OCI-LY1 (cell line): ENCODE measurements at regions not wholly inside any gene's neighbourhood (a gene's known extent, or its start where the extent isn't known, plus 50 kb on each side); places are given as distances from the start of the nearest gene placed in this dataset.

Experiments
- H2AFZ ChIP-seq: fragments of 200-600 bp; sonication (generic), shearing (Covaris generic); 2 replicates; pipeline ENCODE4 v1.6.0; 2014; ENCODE audit warnings: antibody characterized with exemption, mild to moderate bottlenecking, low read length
- H3F3A ChIP-seq: fragments of 200-600 bp; sonication (generic), shearing (Covaris generic); 2 replicates; pipeline ENCODE4 v1.6.0; 2014; ENCODE audit warnings: mild to moderate bottlenecking, antibody characterized with exemption, low read length, moderate library complexity; ENCODE audit not compliant: insufficient read depth
- H3K27ac ChIP-seq: fragments of 200-600 bp; sonication (generic); 2 replicates; pipeline ENCODE4 v1.5.1; 2014; ENCODE audit warnings: low read length, mixed run types, mild to moderate bottlenecking, low read depth; ENCODE audit not compliant: poor library complexity, severe bottlenecking
- H3K27me3 ChIP-seq: fragments of 200-600 bp; sonication (generic); 2 replicates; pipeline ENCODE4 v1.6.0; 2014; ENCODE audit warnings: antibody characterized with exemption, mild to moderate bottlenecking, low read length, moderate library complexity; ENCODE audit not compliant: insufficient read depth
- H3K36me3 ChIP-seq: fragments of 200-600 bp; sonication (generic); 2 replicates; pipeline ENCODE4 v1.6.1; 2014; ENCODE audit warnings: mild to moderate bottlenecking, antibody characterized with exemption, low read length, moderate library complexity, mixed read lengths; ENCODE audit not compliant: insufficient read depth
- H3K4me1 ChIP-seq: fragments of 200-600 bp; sonication (generic); 2 replicates; pipeline ENCODE4 v1.5.1; 2014; ENCODE audit warnings: mild to moderate bottlenecking, low read length, moderate library complexity; ENCODE audit not compliant: insufficient read depth, severe bottlenecking
- H3K4me2 ChIP-seq: fragments of 200-600 bp; sonication (generic), shearing (Covaris generic); 2 replicates; pipeline ENCODE4 v1.6.1; 2014; ENCODE audit warnings: low read length
- H3K4me3 ChIP-seq: fragments of 200-600 bp; sonication (generic); 2 replicates; pipeline ENCODE4 v1.5.1; 2014; ENCODE audit warnings: low read length, low read depth, mild to moderate bottlenecking, mixed read lengths; ENCODE audit not compliant: poor library complexity, severe bottlenecking
- H3K79me2 ChIP-seq: fragments of 200-600 bp; shearing (Covaris generic); 2 replicates; pipeline ENCODE4 v1.6.1; 2016; ENCODE audit warnings: mixed run types, low read length, mixed read lengths; ENCODE audit not compliant: insufficient read depth
- H3K9ac ChIP-seq: fragments of 200-600 bp; sonication (generic), shearing (Covaris generic); 2 replicates; pipeline ENCODE4 v1.6.1; 2014; ENCODE audit warnings: mild to moderate bottlenecking, low read length, mixed read lengths
- H3K9me2 ChIP-seq: fragments of 200-600 bp; sonication (generic), shearing (Covaris generic); 2 replicates; pipeline ENCODE4 v1.6.1; 2014; ENCODE audit warnings: low read depth, mild to moderate bottlenecking, low read length, mixed read lengths
- H3K9me3 ChIP-seq: fragments of 200-600 bp; shearing (Covaris generic); 2 replicates; pipeline ENCODE4 v1.6.1; 2014; ENCODE audit warnings: low read length, mixed read lengths
- H4K20me1 ChIP-seq: fragments of 200-600 bp; sonication (generic), shearing (Covaris generic); 2 replicates; pipeline ENCODE4 v1.6.0; 2016; ENCODE audit warnings: mild to moderate bottlenecking, low read length; ENCODE audit not compliant: insufficient read depth
- EZH2 ChIP-seq: fragments of 200-600 bp; sonication (generic), shearing (Covaris generic); IDR thresholded peaks from 2 replicates; pipeline ENCODE4 v1.8.0; 2017; ENCODE audit warnings: borderline replicate concordance, mixed run types, mild to moderate bottlenecking, antibody characterized with exemption, low read length, moderate library complexity, mixed read lengths
- TF ChIP-seq, protein P1 (sequence below): fragments of 200-600 bp; sonication (generic), shearing (Covaris generic); IDR thresholded peaks from 2 replicates; pipeline ENCODE4 v1.5.1; 2017; ENCODE audit warnings: mild to moderate bottlenecking, antibody characterized with exemption, low read length, moderate library complexity, mixed read lengths

DNA sequence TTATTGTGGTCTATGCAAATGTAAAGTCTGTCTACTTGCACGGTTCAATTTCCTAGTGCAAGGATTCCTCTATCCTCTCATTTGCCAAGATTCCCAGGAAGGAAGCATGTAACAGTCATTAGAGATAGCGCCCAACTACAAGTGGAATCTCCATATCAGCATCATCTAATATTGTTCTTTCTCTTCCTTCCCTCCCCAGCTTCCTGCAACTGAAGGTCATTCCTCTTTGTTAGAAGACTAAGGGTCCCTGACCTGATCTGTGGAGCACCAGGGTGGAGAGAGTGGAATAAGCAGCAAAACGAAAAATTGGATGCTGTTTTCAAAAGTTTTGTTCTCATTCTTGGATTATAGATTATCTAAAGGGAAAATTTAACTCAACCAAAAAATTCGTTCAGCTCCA, 714.0 kb downstream of the DIAPH3 start:
- no peaks in the 10 kb centered on the region for H3K9me2 ChIP-seq
- H3K36me3 ChIP-seq: no peaks in the 10 kb centered on the region
- no peaks in the 10 kb centered on the region for H3F3A ChIP-seq
- H3K79me2 ChIP-seq: no peaks in the 10 kb centered on the region
- no peak overlapping the region for H3K27ac ChIP-seq
- no peaks in the 10 kb centered on the region for H3K4me1 ChIP-seq
- no peaks in the 10 kb centered on the region for H3K27me3 ChIP-seq
- H3K4me2 ChIP-seq: no peak overlapping the region
- H3K9me3 ChIP-seq: no peaks in the 10 kb centered on the region
- no peak overlapping the region for H2AFZ ChIP-seq
- no peak overlapping the region for H3K9ac ChIP-seq
- H3K4me3 ChIP-seq: no peak overlapping the region
- TF ChIP-seq EZH2: no peak
- TF ChIP-seq, protein P1, sequence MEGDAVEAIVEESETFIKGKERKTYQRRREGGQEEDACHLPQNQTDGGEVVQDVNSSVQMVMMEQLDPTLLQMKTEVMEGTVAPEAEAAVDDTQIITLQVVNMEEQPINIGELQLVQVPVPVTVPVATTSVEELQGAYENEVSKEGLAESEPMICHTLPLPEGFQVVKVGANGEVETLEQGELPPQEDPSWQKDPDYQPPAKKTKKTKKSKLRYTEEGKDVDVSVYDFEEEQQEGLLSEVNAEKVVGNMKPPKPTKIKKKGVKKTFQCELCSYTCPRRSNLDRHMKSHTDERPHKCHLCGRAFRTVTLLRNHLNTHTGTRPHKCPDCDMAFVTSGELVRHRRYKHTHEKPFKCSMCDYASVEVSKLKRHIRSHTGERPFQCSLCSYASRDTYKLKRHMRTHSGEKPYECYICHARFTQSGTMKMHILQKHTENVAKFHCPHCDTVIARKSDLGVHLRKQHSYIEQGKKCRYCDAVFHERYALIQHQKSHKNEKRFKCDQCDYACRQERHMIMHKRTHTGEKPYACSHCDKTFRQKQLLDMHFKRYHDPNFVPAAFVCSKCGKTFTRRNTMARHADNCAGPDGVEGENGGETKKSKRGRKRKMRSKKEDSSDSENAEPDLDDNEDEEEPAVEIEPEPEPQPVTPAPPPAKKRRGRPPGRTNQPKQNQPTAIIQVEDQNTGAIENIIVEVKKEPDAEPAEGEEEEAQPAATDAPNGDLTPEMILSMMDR: no peak
- H4K20me1 ChIP-seq: no peaks in the 10 kb centered on the region

DNA sequence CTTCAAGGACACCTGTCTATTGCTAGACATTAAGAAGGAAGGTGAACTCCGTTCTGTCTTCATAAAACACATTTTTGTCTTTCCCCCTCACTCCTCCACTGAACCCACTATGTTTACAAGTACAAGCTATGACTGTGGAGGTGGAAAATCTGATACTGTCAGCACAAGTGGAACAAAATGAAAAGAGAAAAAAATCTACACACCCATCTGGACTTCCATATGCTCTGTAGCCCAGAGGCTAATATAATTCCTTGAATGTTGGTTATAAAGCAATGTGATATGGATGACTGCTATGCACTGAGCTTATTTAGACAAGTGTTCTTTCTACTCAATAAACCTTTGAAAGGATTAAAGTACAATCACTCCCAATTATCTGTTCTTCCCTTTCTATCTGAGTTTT, 713.5 kb downstream of the DIAPH3 start:
- Histone ChIP-seq H3K4me3 (no peak overlapping the region), H3F3A (no peaks in the 10 kb centered on the region), H4K20me1 (no peaks in the 10 kb centered on the region), H3K27me3 (no peaks in the 10 kb centered on the region), H3K9me3 (no peaks in the 10 kb centered on the region), H3K36me3 (no peaks in the 10 kb centered on the region), H3K27ac (no peak overlapping the region), H3K9ac (no peak overlapping the region), H3K9me2 (no peaks in the 10 kb centered on the region), H2AFZ (no peak overlapping the region), H3K4me1 (no peaks in the 10 kb centered on the region), H3K79me2 (no peaks in the 10 kb centered on the region), H3K4me2 (no peak overlapping the region)
- TF ChIP-seq, protein P1: no peak
- no peak for TF ChIP-seq EZH2

DNA sequence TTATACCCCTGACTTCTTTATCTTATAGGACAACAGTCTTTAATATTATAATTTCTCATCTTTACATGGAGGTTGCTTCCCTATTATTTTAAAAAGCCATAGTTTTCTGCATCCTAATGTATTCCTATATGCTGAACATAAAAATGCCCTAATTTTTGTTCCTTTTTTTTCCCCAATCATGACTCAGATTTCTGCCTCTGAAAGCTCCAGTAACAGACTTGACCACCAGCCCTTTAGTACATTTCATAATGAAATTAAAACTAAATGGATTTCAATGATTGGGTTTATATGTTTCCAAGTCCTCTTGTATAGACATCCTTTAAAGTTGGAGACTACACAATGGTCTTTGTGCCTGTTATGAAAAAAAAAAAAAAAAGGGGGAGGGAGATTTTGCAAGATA, 712.5 kb downstream of the DIAPH3 start:
- Histone ChIP-seq H3K36me3 (no peaks in the 10 kb centered on the region), H3K9me2 (no peaks in the 10 kb centered on the region), H4K20me1 (no peaks in the 10 kb centered on the region), H3K27ac (no peak overlapping the region), H3K27me3 (no peaks in the 10 kb centered on the region), H3K4me3 (no peak overlapping the region), H3K9me3 (no peaks in the 10 kb centered on the region), H3K4me1 (no peaks in the 10 kb centered on the region), H3K79me2 (no peaks in the 10 kb centered on the region), H3K4me2 (no peak overlapping the region), H2AFZ (no peak overlapping the region), H3F3A (no peaks in the 10 kb centered on the region), H3K9ac (no peak overlapping the region)
- TF ChIP-seq EZH2: no peak
- TF ChIP-seq, protein P1: no peak
